Neural cell (in vitro differentiated cells): ENCODE measurements at regions not wholly inside any gene's neighbourhood (a gene's known extent, or its start where the extent isn't known, plus 50 kb on each side); places are given as distances from the start of the nearest gene placed in this dataset.

ENCODE experiments used
- H2AFZ ChIP-seq: fragments of 200-600, 300-800 bp; sonication (generic), shearing (Covaris generic); 2 replicates; pipeline ENCODE4 v1.6.0; 2014; ENCODE audit warnings: low read depth, mild to moderate bottlenecking, antibody characterized with exemption, low read length, moderate library complexity
- H3F3A ChIP-seq: fragments of 200-600 bp; shearing (Covaris generic); 2 replicates; pipeline ENCODE4 v1.6.1; 2016; ENCODE audit warnings: mild to moderate bottlenecking, moderate library complexity, mixed read lengths, antibody characterized with exemption, low read length; ENCODE audit not compliant: insufficient read depth, poor library complexity, severe bottlenecking
- H3K27ac ChIP-seq: fragments of 200-600, 300-800 bp; sonication (generic), shearing (Covaris generic); 2 replicates; pipeline ENCODE4 v1.5.1; 2014; ENCODE audit warnings: mild to moderate bottlenecking, low read length, moderate library complexity
- H3K27me3 ChIP-seq: fragments of 300-800, 200-600 bp; sonication (generic), shearing (Covaris generic); 2 replicates; pipeline ENCODE4 v1.6.0; 2014; ENCODE audit warnings: mild to moderate bottlenecking, low read depth, low read length, moderate library complexity; ENCODE audit not compliant: insufficient read depth
- H3K36me3 ChIP-seq: fragments of 300-800, 200-600 bp; sonication (generic), shearing (Covaris generic); 2 replicates; pipeline ENCODE4 v1.5.1; 2014; ENCODE audit warnings: mild to moderate bottlenecking, antibody characterized with exemption, low read length, moderate library complexity; ENCODE audit not compliant: insufficient read depth
- H3K4me2 ChIP-seq: fragments of 300-800, 200-600 bp; sonication (generic), shearing (Covaris generic); 2 replicates; pipeline ENCODE4 v1.6.0; 2014; ENCODE audit warnings: mild to moderate bottlenecking, low read length
- H3K4me3 ChIP-seq: fragments of 300-800, 200-600 bp; sonication (generic), shearing (Covaris generic); 2 replicates; pipeline ENCODE4 v1.5.1; 2014; ENCODE audit warnings: mild to moderate bottlenecking, low read length, moderate library complexity
- H3K79me2 ChIP-seq: fragments of 200-600 bp; shearing (Covaris generic); replicated peaks from 2 replicates; pipeline ENCODE4 v1.6.0; 2014; ENCODE audit warnings: mild to moderate bottlenecking, low read length, moderate library complexity; ENCODE audit not compliant: insufficient read depth
- H3K9ac ChIP-seq: fragments of 300-800, 200-600 bp; sonication (generic), shearing (Covaris generic); 2 replicates; pipeline ENCODE4 v1.6.1; 2016; ENCODE audit warnings: mild to moderate bottlenecking, low read length, mixed read lengths
- H3K9me2 ChIP-seq: fragments of 200-600 bp; shearing (Covaris generic); 2 replicates; pipeline ENCODE4 v1.6.1; 2016; ENCODE audit warnings: mild to moderate bottlenecking, low read length, mixed read lengths; ENCODE audit not compliant: insufficient read depth
- H3K9me3 ChIP-seq: fragments of 200-600, 300-800 bp; sonication (generic), shearing (Covaris generic); 2 replicates; pipeline ENCODE4 v1.6.1; 2016; ENCODE audit warnings: mild to moderate bottlenecking, mixed run types, low read length, moderate library complexity, mixed read lengths
- H4K20me1 ChIP-seq: fragments of 200-600 bp; shearing (Covaris generic); 2 replicates; pipeline ENCODE4 v1.6.1; 2016; ENCODE audit warnings: mild to moderate bottlenecking, mixed run types; ENCODE audit not compliant: insufficient read depth
- EP300 ChIP-seq: fragments of 450-650 bp; conservative IDR thresholded peaks from 2 replicates; pipeline ENCODE4 v1.6.1; 2014; ENCODE audit warnings: antibody characterized with exemption, mild to moderate bottlenecking, moderate library complexity; ENCODE audit not compliant: poor library complexity, severe bottlenecking
- EZH2 ChIP-seq: fragments of 200-600, 300-800 bp; shearing (Covaris generic), sonication (generic); IDR thresholded peaks from 2 replicates; pipeline ENCODE4 v1.6.1; 2014; ENCODE audit warnings: antibody characterized with exemption, low read length, borderline replicate concordance, mild to moderate bottlenecking; ENCODE audit not compliant: insufficient read depth, poor library complexity, severe bottlenecking
- MXI1 ChIP-seq: fragments of 450-650 bp; conservative IDR thresholded peaks from 2 replicates; pipeline ENCODE4 v1.6.1; 2014; ENCODE audit warnings: antibody characterized with exemption, mild to moderate bottlenecking; ENCODE audit not compliant: poor library complexity, severe bottlenecking
- POLR2AphosphoS5 ChIP-seq: IDR thresholded peaks from 2 replicates; pipeline ENCODE4 v1.6.1; 2012
- RAD21 ChIP-seq: fragments of 450-650 bp; conservative IDR thresholded peaks from 2 replicates; pipeline ENCODE4 v1.6.1; 2014; ENCODE audit warnings: antibody characterized with exemption, mild to moderate bottlenecking, moderate library complexity
- SMC3 ChIP-seq: fragments of 450-650 bp; conservative IDR thresholded peaks from 2 replicates; pipeline ENCODE4 v1.6.1; 2014; ENCODE audit warnings: antibody characterized with exemption, mild to moderate bottlenecking, moderate library complexity; ENCODE audit not compliant: poor library complexity
- TAF1 ChIP-seq: IDR thresholded peaks from 2 replicates; pipeline ENCODE4 v1.6.1; 2012; ENCODE audit warnings: low read depth
- TF ChIP-seq, protein P1 (sequence below): IDR thresholded peaks from 2 replicates; pipeline ENCODE4 v1.6.1; 2012; ENCODE audit warnings: borderline replicate concordance
- TF ChIP-seq, protein P2 (sequence below): fragments of 450-650 bp; IDR thresholded peaks from 2 replicates; pipeline ENCODE4 v1.5.1; 2014; ENCODE audit warnings: antibody characterized with exemption, mild to moderate bottlenecking, moderate library complexity; ENCODE audit not compliant: poor library complexity, severe bottlenecking

DNA sequence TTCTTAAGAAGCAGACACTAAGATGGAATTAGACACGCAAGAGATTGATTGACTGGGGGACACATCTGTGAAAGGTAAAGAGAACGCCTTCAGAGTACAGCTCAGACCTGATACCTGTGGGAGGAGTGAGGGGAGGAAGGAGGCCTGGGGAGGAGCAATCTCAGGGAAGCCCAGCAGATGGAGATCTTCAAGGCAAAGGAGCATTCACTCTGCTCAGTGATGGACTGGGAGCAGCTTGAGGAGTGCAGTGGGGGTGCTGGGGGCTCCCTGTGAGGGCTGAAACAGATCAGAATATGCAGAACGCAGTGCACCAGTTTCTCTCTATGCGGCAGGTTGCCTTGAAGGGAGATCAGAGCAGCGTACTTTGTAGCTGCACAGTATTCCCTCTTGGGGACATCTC is 103.7 kb upstream of the ATP8B1 start:
- H4K20me1 ChIP-seq, result no peaks in the 10 kb centered on the region
- no peak overlapping the region for H3K9ac ChIP-seq
- no peaks in the 10 kb centered on the region for H3K27me3 ChIP-seq
- no peaks in the 10 kb centered on the region for H3K79me2 ChIP-seq
- H3F3A ChIP-seq, result no peaks in the 10 kb centered on the region
- TF ChIP-seq RAD21 (peak; percentile 34), SMC3 (peak; percentile 31), EP300 (no peak)
- TF ChIP-seq, protein P1, sequence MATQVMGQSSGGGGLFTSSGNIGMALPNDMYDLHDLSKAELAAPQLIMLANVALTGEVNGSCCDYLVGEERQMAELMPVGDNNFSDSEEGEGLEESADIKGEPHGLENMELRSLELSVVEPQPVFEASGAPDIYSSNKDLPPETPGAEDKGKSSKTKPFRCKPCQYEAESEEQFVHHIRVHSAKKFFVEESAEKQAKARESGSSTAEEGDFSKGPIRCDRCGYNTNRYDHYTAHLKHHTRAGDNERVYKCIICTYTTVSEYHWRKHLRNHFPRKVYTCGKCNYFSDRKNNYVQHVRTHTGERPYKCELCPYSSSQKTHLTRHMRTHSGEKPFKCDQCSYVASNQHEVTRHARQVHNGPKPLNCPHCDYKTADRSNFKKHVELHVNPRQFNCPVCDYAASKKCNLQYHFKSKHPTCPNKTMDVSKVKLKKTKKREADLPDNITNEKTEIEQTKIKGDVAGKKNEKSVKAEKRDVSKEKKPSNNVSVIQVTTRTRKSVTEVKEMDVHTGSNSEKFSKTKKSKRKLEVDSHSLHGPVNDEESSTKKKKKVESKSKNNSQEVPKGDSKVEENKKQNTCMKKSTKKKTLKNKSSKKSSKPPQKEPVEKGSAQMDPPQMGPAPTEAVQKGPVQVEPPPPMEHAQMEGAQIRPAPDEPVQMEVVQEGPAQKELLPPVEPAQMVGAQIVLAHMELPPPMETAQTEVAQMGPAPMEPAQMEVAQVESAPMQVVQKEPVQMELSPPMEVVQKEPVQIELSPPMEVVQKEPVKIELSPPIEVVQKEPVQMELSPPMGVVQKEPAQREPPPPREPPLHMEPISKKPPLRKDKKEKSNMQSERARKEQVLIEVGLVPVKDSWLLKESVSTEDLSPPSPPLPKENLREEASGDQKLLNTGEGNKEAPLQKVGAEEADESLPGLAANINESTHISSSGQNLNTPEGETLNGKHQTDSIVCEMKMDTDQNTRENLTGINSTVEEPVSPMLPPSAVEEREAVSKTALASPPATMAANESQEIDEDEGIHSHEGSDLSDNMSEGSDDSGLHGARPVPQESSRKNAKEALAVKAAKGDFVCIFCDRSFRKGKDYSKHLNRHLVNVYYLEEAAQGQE, result no peak
- TF ChIP-seq, protein P2, sequence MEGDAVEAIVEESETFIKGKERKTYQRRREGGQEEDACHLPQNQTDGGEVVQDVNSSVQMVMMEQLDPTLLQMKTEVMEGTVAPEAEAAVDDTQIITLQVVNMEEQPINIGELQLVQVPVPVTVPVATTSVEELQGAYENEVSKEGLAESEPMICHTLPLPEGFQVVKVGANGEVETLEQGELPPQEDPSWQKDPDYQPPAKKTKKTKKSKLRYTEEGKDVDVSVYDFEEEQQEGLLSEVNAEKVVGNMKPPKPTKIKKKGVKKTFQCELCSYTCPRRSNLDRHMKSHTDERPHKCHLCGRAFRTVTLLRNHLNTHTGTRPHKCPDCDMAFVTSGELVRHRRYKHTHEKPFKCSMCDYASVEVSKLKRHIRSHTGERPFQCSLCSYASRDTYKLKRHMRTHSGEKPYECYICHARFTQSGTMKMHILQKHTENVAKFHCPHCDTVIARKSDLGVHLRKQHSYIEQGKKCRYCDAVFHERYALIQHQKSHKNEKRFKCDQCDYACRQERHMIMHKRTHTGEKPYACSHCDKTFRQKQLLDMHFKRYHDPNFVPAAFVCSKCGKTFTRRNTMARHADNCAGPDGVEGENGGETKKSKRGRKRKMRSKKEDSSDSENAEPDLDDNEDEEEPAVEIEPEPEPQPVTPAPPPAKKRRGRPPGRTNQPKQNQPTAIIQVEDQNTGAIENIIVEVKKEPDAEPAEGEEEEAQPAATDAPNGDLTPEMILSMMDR, result peak; percentile 39
- no peak overlapping the region for H3K4me3 ChIP-seq
- no peak overlapping the region for H2AFZ ChIP-seq
- no peak overlapping the region for H3K4me2 ChIP-seq
- no peaks in the 10 kb centered on the region for H3K36me3 ChIP-seq
- no peak overlapping the region for H3K27ac ChIP-seq
- H3K9me3 ChIP-seq, result no peaks in the 10 kb centered on the region
- no peaks in the 10 kb centered on the region for H3K9me2 ChIP-seq

DNA sequence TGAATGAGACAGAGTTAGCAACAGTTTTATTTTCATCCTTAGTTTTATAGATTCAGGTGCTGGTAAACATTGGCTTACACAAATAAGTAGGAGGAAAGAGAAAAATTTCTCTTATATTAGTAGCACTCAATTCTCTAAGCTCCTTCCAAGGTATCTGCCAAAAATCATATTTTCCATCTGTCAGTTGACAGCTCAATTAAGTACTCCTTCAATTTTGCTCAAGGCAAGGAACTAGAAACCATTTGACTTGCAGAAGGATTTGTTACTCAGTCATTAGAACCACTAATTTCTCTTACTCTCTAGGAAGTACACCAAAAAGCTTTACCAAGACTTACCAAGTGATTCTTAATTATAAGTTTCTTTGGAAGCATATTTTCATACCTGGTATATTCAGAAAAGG is 101.4 kb upstream of the ATP8B1 start:
- Histone ChIP-seq H3K27me3 (no peaks in the 10 kb centered on the region), H3F3A (no peaks in the 10 kb centered on the region), H3K36me3 (no peaks in the 10 kb centered on the region), H3K9me2 (no peaks in the 10 kb centered on the region), H3K4me2 (no peak overlapping the region), H3K9ac (no peak overlapping the region), H3K4me3 (no peak overlapping the region), H2AFZ (no peak overlapping the region), H3K27ac (no peak overlapping the region), H3K9me3 (no peaks in the 10 kb centered on the region), H3K79me2 (no peaks in the 10 kb centered on the region), H4K20me1 (no peaks in the 10 kb centered on the region)
- TF ChIP-seq TAF1 (no peak), MXI1 (no peak), SMC3 (no peak), EZH2 (no peak), POLR2AphosphoS5 (no peak)

DNA sequence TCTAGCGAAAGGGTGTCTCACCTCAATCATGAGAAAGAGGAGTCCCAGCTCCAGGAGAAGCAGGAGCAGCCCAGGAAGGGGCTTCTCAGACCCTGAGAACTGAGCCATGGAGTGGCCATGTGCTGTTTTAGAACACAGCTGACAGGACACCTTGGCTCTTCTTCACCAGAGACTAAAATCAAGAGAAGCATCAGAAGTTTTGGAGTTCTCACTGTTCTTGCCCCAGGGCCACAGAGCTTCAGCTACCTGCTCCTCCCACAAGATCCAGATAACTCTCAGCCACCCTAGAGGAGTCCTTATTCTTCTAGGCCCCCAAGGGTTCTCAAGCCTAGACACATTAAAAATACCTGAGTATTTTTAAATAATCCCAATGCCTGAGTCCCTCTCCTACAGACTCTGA is 99.6 kb upstream of the ATP8B1 start:
- H3K9ac ChIP-seq, result no peak overlapping the region
- no peaks in the 10 kb centered on the region for H4K20me1 ChIP-seq
- H2AFZ ChIP-seq, result no peak overlapping the region
- no peak overlapping the region for H3K4me3 ChIP-seq
- no peaks in the 10 kb centered on the region for H3K36me3 ChIP-seq
- no peaks in the 10 kb centered on the region for H3K79me2 ChIP-seq
- H3F3A ChIP-seq, result no peaks in the 10 kb centered on the region
- H3K27ac ChIP-seq, result no peak overlapping the region
- H3K9me2 ChIP-seq, result no peaks in the 10 kb centered on the region
- H3K27me3 ChIP-seq, result no peaks in the 10 kb centered on the region
- TF ChIP-seq SMC3, result no peak
- TF ChIP-seq TAF1, result no peak
- no peak for TF ChIP-seq POLR2AphosphoS5
- TF ChIP-seq RAD21, result no peak
- TF ChIP-seq EZH2, result no peak
- no peak for TF ChIP-seq EP300
- TF ChIP-seq, protein P2, result no peak
- TF ChIP-seq, protein P1, result no peak
- TF ChIP-seq MXI1, result no peak
- no peaks in the 10 kb centered on the region for H3K9me3 ChIP-seq
- no peak overlapping the region for H3K4me2 ChIP-seq
